Bronchial epithelial cell (primary cell): ENCODE measurements at regions not wholly inside any gene's neighbourhood (a gene's known extent, or its start where the extent isn't known, plus 50 kb on each side); places are given as distances from the start of the nearest gene placed in this dataset.

Experiments used
- DNase-seq: peaks from one replicate; pipeline ENCODE4 v3.0.0-alpha.2; 2010; ENCODE audit warnings: low read depth
- FAIRE-seq: peaks from 2 replicates; lab custom pipeline; 2011; peaks lifted over from hg19 to GRCh38; lab: Jason Lieb, UNC
- H3K27me3 ChIP-seq: 2 replicates; pipeline ENCODE4 v1.5.1; 2011; ENCODE audit warnings: low read length; ENCODE audit not compliant: control insufficient read depth, insufficient read depth
- H3K36me3 ChIP-seq: 2 replicates; pipeline ENCODE4 v1.5.1; 2011; ENCODE audit warnings: low read length; ENCODE audit not compliant: control insufficient read depth, insufficient read depth
- H3K4me3 ChIP-seq: 2 replicates; pipeline ENCODE4 v1.5.1; 2011; ENCODE audit warnings: mild to moderate bottlenecking, low read depth, low read length, control low read depth
- CTCF ChIP-seq: IDR thresholded peaks from 2 replicates; pipeline ENCODE4 v1.5.1; 2011; ENCODE audit warnings: mild to moderate bottlenecking, moderate library complexity, low read length, control low read depth, inconsistent platforms; ENCODE audit not compliant: insufficient read depth, severe bottlenecking

- no peaks in the 10 kb centered on the region for H3K36me3 ChIP-seq
- FAIRE-seq (no peak), DNase-seq (no peak)
- no peaks in the 10 kb centered on the region for H3K27me3 ChIP-seq
- TF ChIP-seq CTCF, result no peak
- H3K4me3 ChIP-seq, result no peak overlapping the region
Observed at GRCh38 chrX:78543281-78543680, 115.8 kb downstream of the RTL3 start.

GRCh38 chrX:78540171-78540570 is 119.0 kb downstream of the RTL3 start:
- H3K36me3 ChIP-seq, result no peaks in the 10 kb centered on the region
- FAIRE-seq, result no peak
- no peak for DNase-seq
- H3K4me3 ChIP-seq, result no peak overlapping the region
- H3K27me3 ChIP-seq, result no peaks in the 10 kb centered on the region
- TF ChIP-seq CTCF, result no peak

- no peaks in the 10 kb centered on the region for H3K36me3 ChIP-seq
- H3K4me3 ChIP-seq, result no peak overlapping the region
- FAIRE-seq, result no peak
- no peaks in the 10 kb centered on the region for H3K27me3 ChIP-seq
- DNase-seq, result no peak
- no peak for TF ChIP-seq CTCF
Observed at GRCh38 chrX:78534221-78534620, 124.9 kb downstream of the RTL3 start.

GRCh38 chrX:78532363-78532762 is 126.8 kb downstream of the RTL3 start:
- no peak for FAIRE-seq
- no peak for TF ChIP-seq CTCF
- no peak for DNase-seq
- no peaks in the 10 kb centered on the region for H3K27me3 ChIP-seq
- no peak overlapping the region for H3K4me3 ChIP-seq
- H3K36me3 ChIP-seq, result no peaks in the 10 kb centered on the region

GRCh38 chrX:78527818-78528217 is 131.3 kb downstream of the RTL3 start:
- no peaks in the 10 kb centered on the region for H3K27me3 ChIP-seq
- H3K36me3 ChIP-seq, result no peaks in the 10 kb centered on the region
- DNase-seq, result no peak
- FAIRE-seq, result no peak
- TF ChIP-seq CTCF, result no peak
- H3K4me3 ChIP-seq, result no peak overlapping the region

- H3K36me3 ChIP-seq, result no peaks in the 10 kb centered on the region
- no peak overlapping the region for H3K4me3 ChIP-seq
- peak; percentile 88 for DNase-seq
- no peak for TF ChIP-seq CTCF
- FAIRE-seq, result no peak
- H3K27me3 ChIP-seq, result no peaks in the 10 kb centered on the region
Observed at GRCh38 chrX:78527263-78527662, 131.9 kb downstream of the RTL3 start.
